Activated T-cell treated with anti-CD3 and anti-CD28 coated beads, Interleukin-2, amount 50 U/mL, for 72 hours (primary cell): ENCODE measurements at regions not wholly inside any gene's neighbourhood (a gene's known extent, or its start where the extent isn't known, plus 50 kb on each side); places are given as distances from the start of the nearest gene placed in this dataset.

ENCODE experiments used
- ATAC-seq, 2 donors: fragments of 150-1000 bp; cut with Tn5 transposase; replicated peaks in 1 of 2; 2 replicates each; pipeline ENCODE4 v1.10.0; 2021; ENCODE audit warnings: moderate library complexity in 2 of 2, mild to moderate bottlenecking in 1 of 2
- DNase-seq, 2 donors: peaks; one replicate each; pipeline ENCODE4 v3.0.0; 2021 to 2022; ENCODE audit warnings: mixed read lengths in 1 of 2
- H3K27ac Mint-ChIP-seq: one replicate; pipeline ENCODE4 v1.8.0; 2022; ENCODE audit warnings: mild to moderate bottlenecking, moderate library complexity, mixed read lengths
- H3K27me3 Mint-ChIP-seq: one replicate; pipeline ENCODE4 v1.8.0; 2022; ENCODE audit warnings: low read depth, mixed read lengths
- H3K36me3 Mint-ChIP-seq, 2 donors: one replicate each; pipeline ENCODE4 v1.8.0; 2022; ENCODE audit warnings: mixed read lengths in 2 of 2, mild to moderate bottlenecking in 1 of 2; ENCODE audit not compliant: insufficient read depth in 2 of 2
- H3K4me1 Mint-ChIP-seq: one replicate; pipeline ENCODE4 v1.8.0; 2022; ENCODE audit warnings: low read depth, mixed read lengths
- H3K4me3 Mint-ChIP-seq, 2 donors: one replicate each; pipeline ENCODE4 v1.8.0; 2022; ENCODE audit warnings: mild to moderate bottlenecking in 2 of 2, mixed read lengths in 2 of 2, moderate library complexity in 2 of 2
- H3K9me3 Mint-ChIP-seq, 2 donors: one replicate each; pipeline ENCODE4 v1.8.0; 2022; ENCODE audit warnings: mixed read lengths in 2 of 2

DNA sequence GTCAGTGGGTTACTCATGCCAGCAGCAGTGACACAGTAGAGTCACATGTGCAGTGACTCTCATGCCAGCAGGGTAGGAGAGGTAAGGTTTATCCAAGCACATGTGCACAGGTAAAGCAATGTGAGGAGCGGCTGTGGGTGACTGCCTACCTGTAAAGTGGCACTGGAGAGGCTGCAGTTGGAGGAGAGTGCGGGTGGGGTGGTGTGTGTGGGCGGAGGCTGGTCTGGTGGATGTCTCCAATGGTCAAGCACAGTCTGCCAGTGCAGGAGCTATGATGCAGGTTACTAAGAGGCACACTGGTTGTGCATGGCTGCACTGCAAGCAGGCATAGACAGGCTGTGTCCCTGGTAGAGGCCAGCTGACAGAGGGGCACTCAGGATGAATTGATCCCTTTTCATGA lies 588.2 kb upstream of the FTMT start:
- H3K27me3 Mint-ChIP-seq, result no peaks in the 10 kb centered on the region
- ATAC-seq (no peak), DNase-seq (no peak)
- H3K9me3 Mint-ChIP-seq, result peaks cover 8 to 14% of the 10 kb centered on the region in 2 donors
- H3K27ac Mint-ChIP-seq, result no peak overlapping the region
- H3K4me3 Mint-ChIP-seq, result no peak overlapping the region
- H3K4me1 Mint-ChIP-seq, result no peaks in the 10 kb centered on the region
- H3K36me3 Mint-ChIP-seq, result no peaks in the 10 kb centered on the region

DNA sequence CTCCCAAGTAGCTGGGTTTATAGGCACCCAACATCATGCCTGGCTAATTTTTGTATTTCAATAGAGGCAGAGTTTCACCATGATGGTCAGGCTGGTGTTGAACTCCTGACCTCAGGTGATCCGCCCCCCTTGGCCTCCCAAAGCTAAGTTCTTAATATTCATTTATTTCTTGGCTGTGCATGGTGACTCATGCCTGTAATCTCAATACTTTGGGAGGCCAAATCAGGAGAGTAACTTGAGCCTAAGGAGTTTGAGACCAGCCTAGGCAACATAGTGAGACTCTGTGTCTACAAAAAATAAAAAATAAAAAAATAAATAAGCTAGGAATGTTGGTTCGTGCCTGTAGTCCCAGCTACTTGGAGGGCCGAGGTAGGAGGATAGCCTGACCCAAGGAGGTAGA lies 587.1 kb upstream of the FTMT start:
- H3K27me3 Mint-ChIP-seq, result no peaks in the 10 kb centered on the region
- no peak overlapping the region for H3K4me3 Mint-ChIP-seq
- ATAC-seq (no peak), DNase-seq (no peak)
- H3K4me1 Mint-ChIP-seq, result no peaks in the 10 kb centered on the region
- no peak overlapping the region for H3K27ac Mint-ChIP-seq
- H3K9me3 Mint-ChIP-seq, result peaks cover 8 to 13% of the 10 kb centered on the region in 2 donors
- H3K36me3 Mint-ChIP-seq, result no peaks in the 10 kb centered on the region

DNA sequence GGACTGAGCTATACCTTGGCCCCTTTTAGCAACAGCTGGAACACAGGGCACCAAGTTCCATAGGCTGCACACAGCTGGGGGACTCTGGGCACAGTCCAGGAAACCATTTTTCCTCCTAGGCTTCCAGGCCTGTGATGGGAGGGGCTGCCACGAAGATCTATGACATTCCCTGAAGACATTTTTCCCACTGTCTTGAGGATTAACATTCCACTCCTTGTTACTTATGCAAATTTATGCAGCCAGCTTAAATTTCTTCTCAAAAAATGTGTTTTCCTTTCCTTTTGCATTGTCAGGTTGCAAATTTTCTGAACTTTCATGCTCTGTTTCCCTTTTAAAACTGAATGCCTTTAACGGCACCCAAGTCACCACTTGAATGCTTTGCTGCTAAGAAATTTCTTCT lies 580.1 kb upstream of the FTMT start:
- DNase-seq (no peak), ATAC-seq (no peak)
- Mint-ChIP-seq H3K27me3 (no peaks in the 10 kb centered on the region), H3K4me1 (no peaks in the 10 kb centered on the region), H3K4me3 (no peak overlapping the region), H3K9me3 (peaks cover 5 to 13% of the 10 kb centered on the region in 2 donors), H3K27ac (no peak overlapping the region), H3K36me3 (no peaks in the 10 kb centered on the region)

DNA sequence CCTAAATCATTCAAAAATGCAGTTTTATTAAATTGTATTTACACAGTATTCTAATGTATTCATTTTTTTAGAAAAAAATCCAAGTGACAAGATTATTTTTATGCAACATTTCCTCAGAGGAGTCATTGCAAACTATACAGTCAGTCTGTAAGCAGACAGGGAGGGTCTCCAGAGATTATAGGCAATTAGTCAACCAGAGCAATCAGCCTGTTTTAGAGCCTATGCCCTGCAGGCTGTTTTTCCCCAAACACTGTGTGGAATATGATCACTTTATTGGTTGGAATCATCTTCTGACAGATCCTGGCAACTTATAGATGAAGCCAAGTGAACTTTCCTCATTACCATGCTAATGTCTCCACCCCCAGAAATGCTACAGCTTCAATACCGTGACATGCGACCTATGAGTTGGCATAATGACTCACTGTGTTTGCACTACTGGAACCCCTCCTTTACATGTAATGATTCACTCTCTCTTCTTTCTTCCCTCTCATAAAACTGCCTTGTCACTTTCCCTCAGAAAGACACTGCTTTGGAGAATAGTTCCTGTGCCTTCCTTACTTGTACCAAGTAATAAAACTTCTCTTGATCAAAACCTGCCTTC lies 577.7 kb upstream of the FTMT start:
- H3K36me3 Mint-ChIP-seq, result no peaks in the 10 kb centered on the region
- H3K27ac Mint-ChIP-seq, result no peak overlapping the region
- ATAC-seq (no peak), DNase-seq (no peak)
- H3K4me1 Mint-ChIP-seq, result no peaks in the 10 kb centered on the region
- H3K9me3 Mint-ChIP-seq, result peaks cover 4 to 12% of the 10 kb centered on the region in 2 donors
- no peak overlapping the region for H3K4me3 Mint-ChIP-seq
- no peaks in the 10 kb centered on the region for H3K27me3 Mint-ChIP-seq

DNA sequence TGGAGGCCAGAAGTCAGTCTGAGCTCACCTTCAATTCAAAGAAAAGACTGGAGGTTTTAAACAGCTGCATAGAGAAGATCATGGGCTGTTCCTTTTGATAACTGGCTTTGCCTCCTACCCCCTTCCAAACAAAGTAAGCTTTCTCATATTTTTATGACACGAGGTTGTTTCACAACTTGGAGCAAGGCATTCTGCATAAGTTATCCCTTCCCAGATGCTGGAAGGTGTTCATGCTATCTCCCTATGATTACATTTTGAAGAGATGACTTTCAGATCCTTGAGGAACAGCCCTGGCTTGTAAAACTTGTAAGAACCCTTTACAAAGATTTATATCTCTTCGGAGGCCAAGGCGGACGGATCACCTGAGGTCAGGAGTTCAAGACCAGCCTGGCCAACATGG lies 571.9 kb upstream of the FTMT start:
- no peaks in the 10 kb centered on the region for H3K4me1 Mint-ChIP-seq
- H3K9me3 Mint-ChIP-seq, result peaks cover 5 to 10% of the 10 kb centered on the region in 2 donors
- no peak overlapping the region for H3K4me3 Mint-ChIP-seq
- H3K36me3 Mint-ChIP-seq, result no peaks in the 10 kb centered on the region
- DNase-seq (no peak), ATAC-seq (no peak)
- no peaks in the 10 kb centered on the region for H3K27me3 Mint-ChIP-seq
- H3K27ac Mint-ChIP-seq, result no peak overlapping the region

DNA sequence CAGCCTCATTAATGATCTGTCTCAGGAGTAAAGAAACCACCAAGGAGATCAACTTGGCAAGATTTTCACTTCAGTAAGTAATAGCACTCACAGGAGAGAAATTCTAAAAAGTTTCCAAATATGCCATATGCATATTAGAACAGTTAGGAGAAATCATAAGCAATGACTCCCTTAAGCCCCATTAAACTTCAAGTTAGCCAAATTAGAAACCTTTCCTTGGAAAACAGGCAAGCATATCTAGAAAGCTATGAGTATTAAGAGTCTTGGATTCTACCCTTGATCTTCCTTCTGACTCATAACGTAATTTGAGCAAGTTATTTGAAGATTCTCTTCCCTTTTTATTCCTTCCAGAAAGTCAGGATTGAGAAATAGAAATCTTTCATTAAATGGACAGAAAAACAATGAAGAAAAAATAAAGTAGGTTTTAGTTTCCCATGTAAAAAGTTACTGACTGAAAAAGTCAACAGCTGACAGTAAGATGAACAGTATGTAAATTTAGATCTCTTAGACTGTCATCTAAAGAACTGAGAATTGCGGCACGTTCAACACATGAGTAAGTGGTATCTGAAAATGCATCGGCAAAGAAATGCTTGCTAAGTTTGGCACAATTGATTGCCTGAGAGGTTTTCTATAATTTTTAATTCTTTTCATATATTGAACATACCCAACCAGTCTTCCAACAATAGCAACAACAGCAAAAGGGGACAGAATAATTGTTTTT lies 565.7 kb upstream of the FTMT start:
- Mint-ChIP-seq H3K4me3 (no peak overlapping the region), H3K27me3 (no peaks in the 10 kb centered on the region), H3K27ac (no peak overlapping the region), H3K36me3 (peaks cover 0 to 2% of the 10 kb centered on the region in 2 donors), H3K4me1 (no peaks in the 10 kb centered on the region), H3K9me3 (peaks cover 12 to 14% of the 10 kb centered on the region in 2 donors)
- ATAC-seq (no peak), DNase-seq (no peak)

DNA sequence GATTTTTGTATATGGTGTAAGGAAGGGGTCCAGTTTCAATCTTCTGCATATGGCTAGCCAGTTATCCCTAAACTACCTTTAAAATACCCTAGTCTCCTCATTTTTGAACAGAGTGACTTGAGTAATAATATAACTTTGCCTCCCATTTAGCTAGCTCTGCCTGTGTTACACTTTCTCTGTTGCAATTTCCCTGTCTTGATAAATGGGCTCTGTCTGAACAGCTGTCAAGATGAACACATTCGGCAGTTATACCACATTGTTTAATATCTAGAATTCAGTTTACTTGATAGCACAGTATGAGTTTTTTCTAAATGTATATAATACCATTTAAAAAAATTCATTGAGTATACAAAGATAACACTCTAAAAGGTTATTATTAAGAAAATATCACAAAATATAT lies 562.9 kb upstream of the FTMT start:
- DNase-seq (no peak), ATAC-seq (no peak)
- Mint-ChIP-seq H3K4me3 (no peak overlapping the region), H3K27ac (no peak overlapping the region), H3K4me1 (no peaks in the 10 kb centered on the region), H3K9me3 (peaks cover 10 to 11% of the 10 kb centered on the region in 2 donors), H3K36me3 (peaks cover 1 to 2% of the 10 kb centered on the region in 2 donors), H3K27me3 (no peaks in the 10 kb centered on the region)

DNA sequence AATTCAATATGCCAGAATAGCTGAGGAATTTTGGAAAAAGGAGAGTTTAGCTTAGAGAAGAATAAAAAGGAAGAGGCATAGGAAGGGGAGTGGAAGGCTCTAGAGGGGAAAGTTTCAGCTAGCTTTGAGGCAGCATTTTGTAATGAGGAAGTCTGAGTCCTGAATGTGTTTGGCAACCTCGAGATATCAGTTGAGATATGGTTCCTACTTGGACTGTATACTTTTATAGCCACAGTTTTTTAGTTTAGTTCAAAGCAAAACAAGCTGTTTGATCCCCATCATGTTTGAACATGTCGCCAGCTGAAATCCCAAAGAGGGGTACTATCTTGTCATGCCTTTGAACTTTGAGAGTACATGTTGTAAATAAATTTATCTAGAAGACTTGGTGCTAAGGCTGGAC lies 559.0 kb upstream of the FTMT start:
- H3K36me3 Mint-ChIP-seq, result peaks cover 1% of the 10 kb centered on the region in 2 donors
- DNase-seq (no peak), ATAC-seq (no peak)
- H3K4me1 Mint-ChIP-seq, result no peaks in the 10 kb centered on the region
- peaks cover 10 to 12% of the 10 kb centered on the region in 2 donors for H3K9me3 Mint-ChIP-seq
- no peak overlapping the region for H3K27ac Mint-ChIP-seq
- H3K4me3 Mint-ChIP-seq, result no peak overlapping the region
- H3K27me3 Mint-ChIP-seq, result no peaks in the 10 kb centered on the region

DNA sequence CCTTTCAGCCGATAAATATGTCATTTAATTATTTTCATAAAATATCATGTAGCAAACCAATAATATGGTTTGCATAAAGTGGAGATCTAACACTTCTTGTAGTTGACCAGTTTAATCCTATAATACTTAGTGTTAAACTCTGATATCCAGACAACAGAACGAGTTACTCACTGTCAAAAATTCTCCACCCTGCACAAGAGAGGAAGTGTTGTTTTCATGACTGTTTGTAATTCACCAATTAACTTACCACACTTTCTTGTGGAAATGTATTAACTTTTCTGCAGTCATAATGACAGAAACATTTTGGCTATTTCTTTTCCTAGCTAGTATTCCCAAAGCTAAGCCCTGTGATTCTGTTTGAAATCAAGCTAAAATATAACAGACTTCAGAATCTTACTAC lies 555.3 kb upstream of the FTMT start:
- Mint-ChIP-seq H3K9me3 (peaks cover 2 to 3% of the 10 kb centered on the region in 2 donors), H3K27ac (no peak overlapping the region), H3K4me1 (no peaks in the 10 kb centered on the region), H3K27me3 (no peaks in the 10 kb centered on the region), H3K36me3 (no peaks in the 10 kb centered on the region), H3K4me3 (no peak overlapping the region)
- ATAC-seq (no peak), DNase-seq (no peak)

DNA sequence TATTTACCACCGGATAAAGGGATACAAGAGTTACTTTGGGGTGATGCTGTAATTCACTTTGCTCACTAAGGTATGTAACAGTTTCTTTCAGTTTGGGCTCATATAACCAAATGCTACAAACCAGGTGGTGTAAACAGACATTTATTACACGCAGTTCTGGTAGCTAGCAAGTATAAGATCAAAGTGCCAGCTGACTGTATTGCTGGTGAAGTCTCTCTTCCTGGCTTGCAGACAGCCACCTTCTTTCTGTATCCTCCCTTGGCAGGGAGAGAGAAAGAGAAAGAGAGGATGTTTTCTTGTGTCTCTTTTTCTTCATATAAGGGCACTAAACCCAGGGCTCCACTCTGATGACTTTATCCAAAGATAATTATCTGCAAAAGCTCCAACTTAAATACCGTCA lies 552.5 kb upstream of the FTMT start:
- Mint-ChIP-seq H3K4me1 (no peaks in the 10 kb centered on the region), H3K9me3 (peaks cover 2 to 5% of the 10 kb centered on the region in 2 donors), H3K36me3 (no peaks in the 10 kb centered on the region), H3K27me3 (no peaks in the 10 kb centered on the region), H3K27ac (no peak overlapping the region), H3K4me3 (no peak overlapping the region)
- no peak for ATAC-seq
- no peak for DNase-seq

DNA sequence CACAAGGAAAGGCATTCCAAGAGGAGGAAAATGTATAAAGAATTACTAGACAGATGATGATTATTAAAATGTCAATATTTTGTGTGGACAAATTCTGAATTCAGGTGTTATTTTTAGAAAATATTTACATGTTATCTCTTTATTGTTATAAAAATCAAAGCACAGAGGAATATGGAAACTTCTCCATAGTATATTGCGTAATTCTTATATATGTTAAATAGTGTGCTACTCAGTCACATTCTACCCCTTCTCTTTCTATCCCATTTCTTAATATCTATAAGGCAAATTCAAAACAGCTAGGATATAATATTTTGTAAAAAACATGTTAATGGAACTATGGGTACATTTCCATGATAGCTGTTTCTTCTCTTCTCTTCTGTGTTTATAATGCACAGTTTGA lies 546.8 kb upstream of the FTMT start:
- DNase-seq, result no peak
- ATAC-seq, result no peak
- H3K27me3 Mint-ChIP-seq, result no peaks in the 10 kb centered on the region
- peaks cover 1 to 6% of the 10 kb centered on the region in 2 donors for H3K9me3 Mint-ChIP-seq
- no peak overlapping the region for H3K4me3 Mint-ChIP-seq
- H3K27ac Mint-ChIP-seq, result no peak overlapping the region
- no peaks in the 10 kb centered on the region for H3K36me3 Mint-ChIP-seq
- no peaks in the 10 kb centered on the region for H3K4me1 Mint-ChIP-seq

DNA sequence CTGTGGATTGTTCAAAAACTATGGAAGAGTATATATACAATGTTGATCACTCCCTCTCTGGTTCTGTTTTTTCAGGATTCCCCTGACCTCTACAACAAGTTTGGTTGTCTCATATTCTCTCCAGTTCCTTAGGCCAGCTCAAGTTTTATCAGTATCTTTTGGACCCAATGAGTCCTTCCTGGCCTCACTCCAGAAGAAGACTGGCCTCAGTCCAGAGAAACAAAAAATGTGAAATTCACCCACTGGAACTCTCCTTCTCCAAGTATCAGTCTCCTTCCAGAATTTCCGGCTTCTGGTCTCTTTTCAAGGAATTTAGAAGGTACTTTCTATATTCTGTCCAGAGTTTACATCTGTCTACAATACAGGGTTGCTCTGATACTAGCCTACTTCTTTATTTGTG lies 537.8 kb upstream of the FTMT start:
- Mint-ChIP-seq H3K27me3 (no peaks in the 10 kb centered on the region), H3K36me3 (no peaks in the 10 kb centered on the region), H3K9me3 (peaks cover 5 to 14% of the 10 kb centered on the region in 2 donors), H3K4me3 (no peak overlapping the region), H3K4me1 (no peaks in the 10 kb centered on the region), H3K27ac (no peak overlapping the region)
- ATAC-seq (no peak), DNase-seq (no peak)

DNA sequence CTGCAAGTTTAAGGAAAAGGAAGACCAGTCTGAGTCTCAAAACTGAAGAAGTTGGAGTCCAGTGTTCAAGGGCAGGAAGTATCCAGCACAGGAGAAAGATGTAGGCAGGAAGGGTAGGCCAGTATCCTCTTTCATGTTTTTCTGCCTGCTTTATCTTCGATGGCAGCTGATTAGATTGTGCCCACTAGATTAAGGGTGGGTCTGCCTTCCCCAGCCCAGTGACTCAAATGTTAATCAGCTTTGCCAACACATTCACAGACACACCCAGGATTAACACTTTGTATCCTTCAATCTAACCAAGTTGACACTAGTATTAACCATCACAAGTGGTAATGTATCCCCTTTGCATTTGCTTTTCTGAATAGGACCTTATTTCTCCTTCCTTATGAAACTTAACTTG lies 535.9 kb upstream of the FTMT start:
- DNase-seq (no peak), ATAC-seq (no peak)
- no peaks in the 10 kb centered on the region for H3K4me1 Mint-ChIP-seq
- no peaks in the 10 kb centered on the region for H3K36me3 Mint-ChIP-seq
- no peak overlapping the region for H3K27ac Mint-ChIP-seq
- H3K9me3 Mint-ChIP-seq, result peaks cover 7 to 10% of the 10 kb centered on the region in 2 donors
- no peak overlapping the region for H3K4me3 Mint-ChIP-seq
- no peaks in the 10 kb centered on the region for H3K27me3 Mint-ChIP-seq

DNA sequence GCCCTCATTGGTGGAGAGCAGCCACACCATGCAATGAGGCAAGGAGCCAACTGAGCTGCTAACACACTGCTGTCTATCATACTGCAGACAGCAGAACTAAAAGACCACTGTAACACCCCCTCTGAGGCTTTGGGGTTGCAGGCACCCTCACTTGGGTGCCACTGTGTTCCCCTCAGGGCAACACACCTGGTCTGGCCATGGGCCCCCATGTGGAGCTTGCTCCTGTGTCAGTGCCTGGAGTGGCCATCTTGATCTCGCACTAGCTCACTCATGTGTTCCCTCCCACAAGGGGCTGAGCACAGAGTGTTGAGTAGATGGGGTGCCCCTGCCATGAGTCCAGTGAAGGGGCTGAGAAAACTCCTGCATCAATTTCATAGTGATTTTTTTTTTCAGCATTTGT lies 532.4 kb upstream of the FTMT start:
- no peak for ATAC-seq
- Mint-ChIP-seq H3K9me3 (peaks cover 7% of the 10 kb centered on the region in 2 donors), H3K4me1 (no peaks in the 10 kb centered on the region), H3K36me3 (no peaks in the 10 kb centered on the region), H3K27ac (no peak overlapping the region), H3K27me3 (no peaks in the 10 kb centered on the region), H3K4me3 (no peak overlapping the region)
- no peak for DNase-seq
